ENCODE measurements at regions not wholly inside any gene's neighbourhood (a gene's known extent, or its start where the extent isn't known, plus 50 kb on each side); places are given as distances from the start of the nearest gene placed in this dataset.
"Not testable (repeated sequence)": the region's sequence is repeated elsewhere in the genome, so short reads cannot be mapped to it uniquely, and the experiment has no call there.

GRCh38 chr12:47608671-47609070 is 97.2 kb downstream of the RPAP3 start:
- H3K27me3 ChIP-seq (ENCODE audit: control insufficient read depth in 1 of 2, insufficient read depth in 2 of 2, low read length in 2 of 2); H2AFZ ChIP-seq (ENCODE audit: low read length); H4K20me1 ChIP-seq (ENCODE audit: insufficient read depth, low read length); in situ Hi-C loops (cut with HindIII; ENCODE audit: extremely low pct_ligation_motif_present, low pct_unique_long_range_greater_than_20kb); CTCF ChIA-PET (ENCODE audit: low intra/inter-chr PET ratio, low total read pairs); FAIRE-seq; H3K4me1 ChIP-seq (ENCODE audit: insufficient read depth, low read length); H3K79me2 ChIP-seq (ENCODE audit: insufficient read depth, low read length); BruUV-seq (replicated peaks); ATAC-seq; DNase-seq (ENCODE audit: low spot score); H3K36me3 ChIP-seq (replicated peaks in 1 of 2; ENCODE audit: control insufficient read depth in 1 of 2, insufficient read depth in 2 of 2, low read length in 2 of 2); H3K4me3 ChIP-seq (replicated peaks in 1 of 3; ENCODE audit: insufficient read depth in 1 of 3, low read depth in 2 of 3, low read length in 3 of 3); POLR2A ChIA-PET; intact Hi-C loops (cut with micrococcal nuclease; ENCODE audit: unreplicated experiment); H3K27ac ChIP-seq (ENCODE audit: extremely low read length, insufficient read depth, low read length); H3K9ac ChIP-seq (ENCODE audit: insufficient read depth, low read depth, low read length); H3K4me2 ChIP-seq (ENCODE audit: low read depth, low read length): not testable (repeated sequence)
- H3K9me3 ChIP-seq (ENCODE audit: low read length): peaks cover 33% of the 10 kb centered on the region
- 24% methylated on average over 4 of the region's 4 CpGs for WGBS (ENCODE audit: low lambda C conversion rate)

- no peak overlapping the region for H3K4me2 ChIP-seq (ENCODE audit: low read depth, low read length)
- no peaks in the 10 kb centered on the region for H4K20me1 ChIP-seq (ENCODE audit: insufficient read depth, low read length)
- peaks cover 16% of the 10 kb centered on the region for H3K9me3 ChIP-seq (ENCODE audit: low read length)
- H3K36me3 ChIP-seq (replicated peaks in 1 of 2; ENCODE audit: control insufficient read depth in 1 of 2, insufficient read depth in 2 of 2, low read length in 2 of 2): no peaks in the 10 kb centered on the region
- H3K27ac ChIP-seq (ENCODE audit: extremely low read length, insufficient read depth, low read length): no peak overlapping the region
- 0% methylated on average over 1 of the region's 1 CpG for WGBS (ENCODE audit: low lambda C conversion rate)
- H3K27me3 ChIP-seq (ENCODE audit: control insufficient read depth in 1 of 2, insufficient read depth in 2 of 2, low read length in 2 of 2): no peaks in the 10 kb centered on the region; a peak in 1 of 5 replicates
- intact Hi-C loops (cut with micrococcal nuclease; ENCODE audit: unreplicated experiment) (no loop called here), in situ Hi-C loops (cut with HindIII; ENCODE audit: extremely low pct_ligation_motif_present, low pct_unique_long_range_greater_than_20kb) (no loop called here)
- DNase-seq (ENCODE audit: low spot score) (no peak), ATAC-seq (no peak), FAIRE-seq (no peak)
- BruUV-seq (replicated peaks): no TSS peak
- no peaks in the 10 kb centered on the region for H3K4me1 ChIP-seq (ENCODE audit: insufficient read depth, low read length)
- no peak overlapping the region for H3K9ac ChIP-seq (ENCODE audit: insufficient read depth, low read depth, low read length)
- H3K4me3 ChIP-seq (replicated peaks in 1 of 3; ENCODE audit: insufficient read depth in 1 of 3, low read depth in 2 of 3, low read length in 3 of 3): no peak overlapping the region
- H3K79me2 ChIP-seq (ENCODE audit: insufficient read depth, low read length): no peaks in the 10 kb centered on the region
- H2AFZ ChIP-seq (ENCODE audit: low read length): no peak overlapping the region
- ChIA-PET POLR2A (no interaction called here), CTCF (ENCODE audit: low intra/inter-chr PET ratio, low total read pairs) (no interaction called here)
- TF ChIP-seq ATM (IDR thresholded peaks at IDR 0.05; ENCODE audit: borderline replicate concordance) (no peak), HNF4A (CRISPR knock-in tag; IDR thresholded peaks at IDR 0.05) (no peak), MED13 (CRISPR knock-in tag; IDR thresholded peaks at IDR 0.05) (no peak), ZNF678 (CRISPR knock-in tag; IDR thresholded peaks at IDR 0.05) (no peak), ZNF441 (CRISPR knock-in tag; IDR thresholded peaks at IDR 0.05; ENCODE audit: borderline replicate concordance) (no peak), ZNF333 (CRISPR knock-in tag; IDR thresholded peaks at IDR 0.05; ENCODE audit: borderline replicate concordance) (no peak), NONO (IDR thresholded peaks at IDR 0.05) (no peak), NONO (CRISPR knock-in tag; conservative IDR thresholded peaks at IDR 0.05) (no peak), KLF15 (CRISPR knock-in tag; IDR thresholded peaks at IDR 0.05; ENCODE audit: borderline replicate concordance) (no peak), ELF4 (CRISPR knock-in tag; IDR thresholded peaks at IDR 0.05; ENCODE audit: borderline replicate concordance) (no peak), ZFP36L1 (CRISPR knock-in tag; IDR thresholded peaks at IDR 0.05) (no peak)
- TF ChIP-seq, protein P1, sequence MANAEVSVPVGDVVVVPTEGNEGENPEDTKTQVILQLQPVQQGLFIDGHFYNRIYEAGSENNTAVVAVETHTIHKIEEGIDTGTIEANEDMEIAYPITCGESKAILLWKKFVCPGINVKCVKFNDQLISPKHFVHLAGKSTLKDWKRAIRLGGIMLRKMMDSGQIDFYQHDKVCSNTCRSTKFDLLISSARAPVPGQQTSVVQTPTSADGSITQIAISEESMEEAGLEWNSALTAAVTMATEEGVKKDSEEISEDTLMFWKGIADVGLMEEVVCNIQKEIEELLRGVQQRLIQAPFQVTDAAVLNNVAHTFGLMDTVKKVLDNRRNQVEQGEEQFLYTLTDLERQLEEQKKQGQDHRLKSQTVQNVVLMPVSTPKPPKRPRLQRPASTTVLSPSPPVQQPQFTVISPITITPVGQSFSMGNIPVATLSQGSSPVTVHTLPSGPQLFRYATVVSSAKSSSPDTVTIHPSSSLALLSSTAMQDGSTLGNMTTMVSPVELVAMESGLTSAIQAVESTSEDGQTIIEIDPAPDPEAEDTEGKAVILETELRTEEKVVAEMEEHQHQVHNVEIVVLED (CRISPR knock-in tag; IDR thresholded peaks at IDR 0.05; ENCODE audit: borderline replicate concordance): no peak
- TF ChIP-seq, protein P2, sequence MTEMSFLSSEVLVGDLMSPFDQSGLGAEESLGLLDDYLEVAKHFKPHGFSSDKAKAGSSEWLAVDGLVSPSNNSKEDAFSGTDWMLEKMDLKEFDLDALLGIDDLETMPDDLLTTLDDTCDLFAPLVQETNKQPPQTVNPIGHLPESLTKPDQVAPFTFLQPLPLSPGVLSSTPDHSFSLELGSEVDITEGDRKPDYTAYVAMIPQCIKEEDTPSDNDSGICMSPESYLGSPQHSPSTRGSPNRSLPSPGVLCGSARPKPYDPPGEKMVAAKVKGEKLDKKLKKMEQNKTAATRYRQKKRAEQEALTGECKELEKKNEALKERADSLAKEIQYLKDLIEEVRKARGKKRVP (CRISPR knock-in tag; IDR thresholded peaks at IDR 0.05): no peak
These were observed 101.5 kb downstream of the RPAP3 start for GRCh38 chr12:47604221-47604873.

Measured in HepG2 (cell line).